Omental fat pad (tissue), 3 donors: ENCODE measurements at regions not wholly inside any gene's neighbourhood (a gene's known extent, or its start where the extent isn't known, plus 50 kb on each side); places are given as distances from the start of the nearest gene placed in this dataset.
"Not testable (repeated sequence)": the region's sequence is repeated elsewhere in the genome, so short reads cannot be mapped to it uniquely, and the experiment has no call there.

Experiments
- ATAC-seq: fragments of 150-250 bp; one replicate; pipeline ENCODE4 v1.9.1; 2016; ENCODE audit warnings: mild to moderate bottlenecking, moderate library complexity; ENCODE audit not compliant: low FRiP score
- DNase-seq: peaks from one replicate; pipeline ENCODE4 v3.0.0-alpha.2; 2019; ENCODE audit warnings: low spot score
- TF ChIP-seq, protein P1 (sequence below), 3 donors: fragments of 450-650 bp; IDR thresholded peaks; one replicate each; pipeline ENCODE4 v1.5.1; 2016 to 2017; ENCODE audit warnings: antibody characterized with exemption in 3 of 3, mild to moderate bottlenecking in 3 of 3, moderate library complexity in 2 of 3

- TF ChIP-seq, protein P1, sequence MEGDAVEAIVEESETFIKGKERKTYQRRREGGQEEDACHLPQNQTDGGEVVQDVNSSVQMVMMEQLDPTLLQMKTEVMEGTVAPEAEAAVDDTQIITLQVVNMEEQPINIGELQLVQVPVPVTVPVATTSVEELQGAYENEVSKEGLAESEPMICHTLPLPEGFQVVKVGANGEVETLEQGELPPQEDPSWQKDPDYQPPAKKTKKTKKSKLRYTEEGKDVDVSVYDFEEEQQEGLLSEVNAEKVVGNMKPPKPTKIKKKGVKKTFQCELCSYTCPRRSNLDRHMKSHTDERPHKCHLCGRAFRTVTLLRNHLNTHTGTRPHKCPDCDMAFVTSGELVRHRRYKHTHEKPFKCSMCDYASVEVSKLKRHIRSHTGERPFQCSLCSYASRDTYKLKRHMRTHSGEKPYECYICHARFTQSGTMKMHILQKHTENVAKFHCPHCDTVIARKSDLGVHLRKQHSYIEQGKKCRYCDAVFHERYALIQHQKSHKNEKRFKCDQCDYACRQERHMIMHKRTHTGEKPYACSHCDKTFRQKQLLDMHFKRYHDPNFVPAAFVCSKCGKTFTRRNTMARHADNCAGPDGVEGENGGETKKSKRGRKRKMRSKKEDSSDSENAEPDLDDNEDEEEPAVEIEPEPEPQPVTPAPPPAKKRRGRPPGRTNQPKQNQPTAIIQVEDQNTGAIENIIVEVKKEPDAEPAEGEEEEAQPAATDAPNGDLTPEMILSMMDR (IDR thresholded peaks at IDR 0.05), result no peak
- DNase-seq (no peak), ATAC-seq (peak; percentile 74)
Observed at GRCh38 chr2:203626952-203627681, 79.3 kb upstream of the CD28 start.

DNA sequence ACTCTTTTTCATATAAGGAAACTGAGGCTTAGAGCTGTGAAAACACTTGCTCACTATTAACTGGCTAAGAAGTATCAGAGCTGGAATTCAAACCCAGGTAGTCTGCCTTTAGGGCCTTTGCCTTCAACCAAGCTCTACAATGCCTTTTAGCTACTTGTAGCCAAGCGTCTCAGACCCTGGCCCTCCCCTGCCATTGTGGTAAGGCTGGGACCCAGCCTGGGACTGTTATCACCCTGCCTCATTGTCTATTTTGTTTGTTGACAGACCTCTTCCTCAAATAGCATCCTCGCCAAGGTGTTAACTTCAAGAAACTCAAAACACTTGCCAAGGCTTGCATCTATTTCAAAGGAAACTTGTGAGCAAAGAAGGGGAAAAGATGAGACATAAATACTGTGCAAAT is 76.7 kb upstream of the CD28 start:
- TF ChIP-seq, protein P1 (IDR thresholded peaks at IDR 0.05), result no peak
- ATAC-seq (no peak), DNase-seq (no peak)

GRCh38 chr2:203631068-203631757 is 75.2 kb upstream of the CD28 start:
- TF ChIP-seq, protein P1 (IDR thresholded peaks at IDR 0.05), result no peak
- DNase-seq, result no peak
- no peak for ATAC-seq

GRCh38 chr2:203636588-203637470 is 69.6 kb upstream of the CD28 start:
- ATAC-seq, result no peak
- no peak for DNase-seq
- TF ChIP-seq, protein P1 (IDR thresholded peaks at IDR 0.05), result no peak

- DNase-seq, result no peak
- TF ChIP-seq, protein P1 (IDR thresholded peaks at IDR 0.05), result no peak
- no peak for ATAC-seq
Observed at GRCh38 chr2:203637471-203638167, 68.8 kb upstream of the CD28 start.

GRCh38 chr2:203641865-203642264 is 64.6 kb upstream of the CD28 start:
- DNase-seq, ATAC-seq: not testable (repeated sequence)

DNA sequence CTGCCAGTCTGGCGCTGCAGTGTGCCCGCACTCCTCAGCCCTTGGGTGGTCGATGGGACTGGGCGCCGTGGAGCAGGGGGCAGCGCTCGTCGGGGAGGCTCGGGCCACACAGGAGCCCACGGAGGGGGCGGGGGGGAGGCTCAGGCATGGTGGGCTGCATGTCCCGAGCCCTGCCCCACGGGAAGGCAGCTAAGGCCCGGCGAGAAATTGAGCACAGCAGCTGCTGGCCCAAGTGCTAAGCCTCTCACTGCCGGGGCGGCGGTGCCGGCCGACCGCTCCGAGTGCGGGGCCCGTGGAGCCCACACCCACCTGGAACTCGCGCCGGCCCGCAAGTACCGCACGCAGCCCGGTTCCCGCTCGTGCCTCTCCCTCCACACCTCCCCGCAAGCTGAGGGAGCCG is 63.6 kb upstream of the CD28 start:
- not testable (repeated sequence) for ATAC-seq, DNase-seq
